G401 (cell line): ENCODE measurements at regions not wholly inside any gene's neighbourhood (a gene's known extent, or its start where the extent isn't known, plus 50 kb on each side); places are given as distances from the start of the nearest gene placed in this dataset.
"Not testable (repeated sequence)": the region's sequence is repeated elsewhere in the genome, so short reads cannot be mapped to it uniquely, and the experiment has no call there.

ENCODE experiments used
- DNase-seq: peaks from one replicate; pipeline ENCODE4 v3.0.0-alpha.2; 2015; ENCODE audit warnings: low spot score
- in situ Hi-C: cut with HindIII; loops from 2 replicates; pipeline ENCODE4 v1.10.0; 2016; ENCODE audit warnings: low sequenced_read_pairs, mixed read lengths

- no peak for DNase-seq
- in situ Hi-C loops: no loop called here
Measured at GRCh38 chr5:13378091-13378490, 566.4 kb downstream of the DNAH5 start.

GRCh38 chr5:13359344-13359743, 585.1 kb downstream of the DNAH5 start:
- in situ Hi-C loops: no loop called here

GRCh38 chr5:13358342-13358741, 586.1 kb downstream of the DNAH5 start:
- in situ Hi-C loops: no loop called here
- no peak for DNase-seq

More at GRCh38 chr5:13359344-13359743, 585.1 kb downstream of the DNAH5 start:
- DNase-seq: no peak

- DNase-seq: no peak
- in situ Hi-C loops: no loop called here
Measured at GRCh38 chr5:13357929-13358328, 586.6 kb downstream of the DNAH5 start.

- in situ Hi-C loops: no loop called here
Measured at GRCh38 chr5:13356226-13356625, 588.3 kb downstream of the DNAH5 start.

GRCh38 chr5:13354611-13355010, 589.9 kb downstream of the DNAH5 start:
- no peak for DNase-seq
- in situ Hi-C loops: no loop called here

More at GRCh38 chr5:13356226-13356625, 588.3 kb downstream of the DNAH5 start:
- no peak for DNase-seq

- in situ Hi-C loops: no loop called here
- DNase-seq: no peak
Measured at GRCh38 chr5:13350767-13351166, 593.7 kb downstream of the DNAH5 start.

- in situ Hi-C loops: no loop called here
- DNase-seq: no peak
Measured at GRCh38 chr5:13348568-13348967, 595.9 kb downstream of the DNAH5 start.

- no peak for DNase-seq
- in situ Hi-C loops: no loop called here
Measured at GRCh38 chr5:13346401-13346800, 598.1 kb downstream of the DNAH5 start.

GRCh38 chr5:13339093-13339492, 605.4 kb downstream of the DNAH5 start:
- in situ Hi-C loops: no loop called here
- DNase-seq: no peak

- in situ Hi-C loops, DNase-seq: not testable (repeated sequence)
Measured at GRCh38 chr5:13335026-13335425, 609.5 kb downstream of the DNAH5 start.

- DNase-seq: no peak
- in situ Hi-C loops: no loop called here
Measured at GRCh38 chr5:13331585-13331984, 612.9 kb downstream of the DNAH5 start.

- in situ Hi-C loops: no loop called here
- no peak for DNase-seq
Measured at GRCh38 chr5:13328316-13328715, 616.2 kb downstream of the DNAH5 start.

- in situ Hi-C loops: no loop called here
- DNase-seq: no peak
Measured at GRCh38 chr5:13325765-13326164, 618.7 kb downstream of the DNAH5 start.

GRCh38 chr5:13322769-13323168, 621.7 kb downstream of the DNAH5 start:
- in situ Hi-C loops: no loop called here

GRCh38 chr5:13317654-13318053, 626.8 kb downstream of the DNAH5 start:
- in situ Hi-C loops: no loop called here

More at GRCh38 chr5:13322769-13323168, 621.7 kb downstream of the DNAH5 start:
- DNase-seq: no peak

GRCh38 chr5:13316176-13316575, 628.3 kb downstream of the DNAH5 start:
- DNase-seq: no peak
- in situ Hi-C loops: no loop called here

More at GRCh38 chr5:13317654-13318053, 626.8 kb downstream of the DNAH5 start:
- no peak for DNase-seq

- DNase-seq: no peak
- in situ Hi-C loops: no loop called here
Measured at GRCh38 chr5:13307480-13307879, 637.0 kb downstream of the DNAH5 start.

- no peak for DNase-seq
Measured at GRCh38 chr5:13303445-13303844, 641.0 kb downstream of the DNAH5 start.

GRCh38 chr5:13278811-13279210, 665.7 kb downstream of the DNAH5 start:
- no peak for DNase-seq
- in situ Hi-C loops: no loop called here

More at GRCh38 chr5:13303445-13303844, 641.0 kb downstream of the DNAH5 start:
- in situ Hi-C loops: no loop called here

GRCh38 chr5:13278148-13278547, 666.3 kb downstream of the DNAH5 start:
- in situ Hi-C loops: no loop called here

GRCh38 chr5:13276156-13276555, 668.3 kb downstream of the DNAH5 start:
- no peak for DNase-seq
- in situ Hi-C loops: no loop called here

More at GRCh38 chr5:13278148-13278547, 666.3 kb downstream of the DNAH5 start:
- DNase-seq: no peak
